ENCODE measurements at regions not wholly inside any gene's neighbourhood (a gene's known extent, or its start where the extent isn't known, plus 50 kb on each side); places are given as distances from the start of the nearest gene placed in this dataset.
"Not testable (repeated sequence)": the region's sequence is repeated elsewhere in the genome, so short reads cannot be mapped to it uniquely, and the experiment has no call there.

GRCh38 chr3:6498944-6499343 is 362.0 kb upstream of the GRM7 start:
- not testable (repeated sequence) for TF ChIP-seq CTCF, POLR2A (IDR thresholded peaks at IDR 0.05)

Measured in prostate gland (tissue), 2 donors.